ENCODE measurements at regions not wholly inside any gene's neighbourhood (a gene's known extent, or its start where the extent isn't known, plus 50 kb on each side); places are given as distances from the start of the nearest gene placed in this dataset.
"Not testable (repeated sequence)": the region's sequence is repeated elsewhere in the genome, so short reads cannot be mapped to it uniquely, and the experiment has no call there.

GRCh38 chr1:118280656-118281055 lies 95.6 kb upstream of the SPAG17 start:
- not testable (repeated sequence) for TF ChIP-seq CTCF, POLR2A (IDR thresholded peaks at IDR 0.05)

All from esophagus squamous epithelium (tissue), 4 donors.